GM12864 (cell line): ENCODE measurements at regions not wholly inside any gene's neighbourhood (a gene's known extent, or its start where the extent isn't known, plus 50 kb on each side); places are given as distances from the start of the nearest gene placed in this dataset.

Experiments
- DNase-seq: peaks from one replicate; pipeline ENCODE4 v3.0.0-alpha.2; 2011; ENCODE audit warnings: low read depth
- H3K4me3 ChIP-seq: 2 replicates; pipeline ENCODE4 v1.5.1; 2011; ENCODE audit warnings: mild to moderate bottlenecking, low read depth, low read length, control low read depth
- TF ChIP-seq, protein P1 (sequence below): IDR thresholded peaks from 2 replicates; pipeline ENCODE4 v1.5.1; 2011; ENCODE audit warnings: low read depth, mild to moderate bottlenecking, moderate library complexity, low read length, control low read depth, inconsistent platforms; ENCODE audit errors: missing control alignments

DNA sequence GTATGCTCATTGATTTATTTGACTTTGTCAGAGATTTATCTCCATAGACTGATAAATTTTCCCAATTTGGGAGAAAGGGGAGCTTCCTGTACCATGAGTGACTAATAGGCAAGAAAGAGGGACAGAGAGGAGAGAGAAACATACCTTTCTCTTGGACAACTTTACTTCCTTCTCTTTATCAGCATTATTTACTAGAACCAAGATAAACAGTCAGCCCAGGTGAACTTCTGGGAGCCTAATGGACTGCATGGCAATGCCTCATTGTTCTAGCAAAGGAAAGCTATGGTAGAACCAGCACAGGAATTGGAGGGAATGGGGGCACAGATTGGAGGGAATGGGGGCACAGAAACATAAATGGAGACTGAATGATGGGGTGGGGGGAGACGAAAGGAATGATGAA lies 63.4 kb upstream of the STXBP6 start:
- TF ChIP-seq, protein P1, sequence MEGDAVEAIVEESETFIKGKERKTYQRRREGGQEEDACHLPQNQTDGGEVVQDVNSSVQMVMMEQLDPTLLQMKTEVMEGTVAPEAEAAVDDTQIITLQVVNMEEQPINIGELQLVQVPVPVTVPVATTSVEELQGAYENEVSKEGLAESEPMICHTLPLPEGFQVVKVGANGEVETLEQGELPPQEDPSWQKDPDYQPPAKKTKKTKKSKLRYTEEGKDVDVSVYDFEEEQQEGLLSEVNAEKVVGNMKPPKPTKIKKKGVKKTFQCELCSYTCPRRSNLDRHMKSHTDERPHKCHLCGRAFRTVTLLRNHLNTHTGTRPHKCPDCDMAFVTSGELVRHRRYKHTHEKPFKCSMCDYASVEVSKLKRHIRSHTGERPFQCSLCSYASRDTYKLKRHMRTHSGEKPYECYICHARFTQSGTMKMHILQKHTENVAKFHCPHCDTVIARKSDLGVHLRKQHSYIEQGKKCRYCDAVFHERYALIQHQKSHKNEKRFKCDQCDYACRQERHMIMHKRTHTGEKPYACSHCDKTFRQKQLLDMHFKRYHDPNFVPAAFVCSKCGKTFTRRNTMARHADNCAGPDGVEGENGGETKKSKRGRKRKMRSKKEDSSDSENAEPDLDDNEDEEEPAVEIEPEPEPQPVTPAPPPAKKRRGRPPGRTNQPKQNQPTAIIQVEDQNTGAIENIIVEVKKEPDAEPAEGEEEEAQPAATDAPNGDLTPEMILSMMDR = no peak
- no peak for DNase-seq

DNA sequence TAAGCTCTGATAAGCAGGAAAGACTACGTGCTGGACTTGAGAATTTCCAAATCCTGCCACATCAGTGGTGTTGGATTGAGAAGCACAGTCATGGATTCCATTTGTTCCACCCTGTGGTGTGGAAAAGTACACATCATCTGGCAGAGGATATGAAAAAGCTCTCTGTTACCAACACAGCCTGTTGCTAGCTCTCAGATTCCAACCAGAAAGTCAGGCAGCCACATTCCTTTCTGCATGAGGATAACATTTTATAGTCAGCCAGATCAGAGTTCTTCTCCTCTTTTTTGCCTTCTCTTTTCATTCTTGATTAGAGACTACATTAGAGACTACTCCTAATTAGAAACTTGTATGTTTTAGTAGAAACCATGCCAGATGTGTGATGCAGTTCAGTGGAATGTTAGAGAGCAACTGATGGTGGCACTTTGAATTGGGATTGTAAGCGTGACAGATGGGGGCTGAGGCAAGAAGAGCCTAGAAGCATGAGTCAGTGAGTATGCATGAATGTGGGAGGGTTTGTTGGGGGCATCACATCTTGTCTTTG lies 61.2 kb upstream of the STXBP6 start:
- DNase-seq = no peak
- no peak overlapping the region for H3K4me3 ChIP-seq
- TF ChIP-seq, protein P1 = no peak

More for the DNA sequence above, 63.4 kb upstream of the STXBP6 start:
- H3K4me3 ChIP-seq = no peak overlapping the region

DNA sequence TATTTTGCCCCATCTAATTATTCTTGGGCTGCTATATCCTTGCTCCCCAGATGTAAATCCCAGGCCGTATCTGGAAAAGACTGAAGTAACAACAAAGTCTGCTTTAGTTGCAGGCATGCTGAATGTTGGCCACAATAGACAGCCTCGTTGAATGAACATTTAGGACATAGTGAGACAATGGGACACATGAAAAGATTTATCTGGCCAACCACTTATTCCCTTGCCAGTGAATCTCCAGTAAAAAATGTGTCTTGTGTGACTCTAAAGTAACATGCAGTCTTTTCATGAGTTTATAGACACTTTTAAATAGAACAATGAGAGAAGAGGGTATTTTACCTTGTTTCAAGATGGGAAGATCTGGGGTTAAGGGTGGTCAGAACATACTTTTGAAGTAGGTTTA lies 60.2 kb upstream of the STXBP6 start:
- no peak overlapping the region for H3K4me3 ChIP-seq
- DNase-seq = no peak

DNA sequence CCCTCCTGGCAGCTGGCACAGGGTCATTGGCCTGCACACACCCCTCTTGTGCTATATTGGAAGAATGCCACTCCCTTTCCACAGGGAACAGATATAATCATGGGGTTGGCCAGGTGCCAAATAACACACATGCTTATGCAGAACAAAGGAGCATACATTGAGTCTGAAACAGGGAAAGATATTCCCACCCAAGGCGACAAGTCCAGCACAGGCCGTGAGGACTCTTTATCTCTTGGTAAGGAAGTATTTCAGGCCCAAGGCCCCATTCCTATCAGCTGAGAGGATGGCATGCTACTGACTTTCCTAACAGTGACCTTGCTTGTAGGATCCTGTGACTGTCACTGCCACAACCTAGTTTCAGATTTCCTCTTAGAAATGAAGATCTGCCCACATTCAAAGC lies 59.0 kb upstream of the STXBP6 start:
- TF ChIP-seq, protein P1 = no peak
- no peak for DNase-seq

More for the DNA sequence above, 60.2 kb upstream of the STXBP6 start:
- TF ChIP-seq, protein P1 = no peak

DNA sequence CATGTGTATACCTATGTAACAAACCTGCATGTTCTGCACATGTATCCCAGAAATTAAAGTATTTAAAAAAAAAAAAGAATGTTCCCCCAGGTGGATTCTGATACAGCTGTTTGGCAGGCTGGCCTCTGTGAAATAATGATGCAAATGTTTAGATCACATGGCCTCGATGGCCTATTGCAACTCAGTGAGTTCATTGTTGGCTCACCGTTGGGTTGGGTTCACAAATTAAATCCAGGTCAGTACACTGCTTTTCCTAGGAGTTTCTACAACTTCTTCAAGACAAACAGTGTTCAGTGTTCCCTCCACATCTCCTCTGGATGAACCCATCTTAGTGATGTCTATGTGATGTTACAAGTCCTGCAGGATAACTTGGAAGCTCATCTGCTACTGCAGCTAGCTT lies 58.3 kb upstream of the STXBP6 start:
- TF ChIP-seq, protein P1 = no peak
- DNase-seq = no peak
- no peak overlapping the region for H3K4me3 ChIP-seq

More for the DNA sequence above, 59.0 kb upstream of the STXBP6 start:
- H3K4me3 ChIP-seq = no peak overlapping the region

DNA sequence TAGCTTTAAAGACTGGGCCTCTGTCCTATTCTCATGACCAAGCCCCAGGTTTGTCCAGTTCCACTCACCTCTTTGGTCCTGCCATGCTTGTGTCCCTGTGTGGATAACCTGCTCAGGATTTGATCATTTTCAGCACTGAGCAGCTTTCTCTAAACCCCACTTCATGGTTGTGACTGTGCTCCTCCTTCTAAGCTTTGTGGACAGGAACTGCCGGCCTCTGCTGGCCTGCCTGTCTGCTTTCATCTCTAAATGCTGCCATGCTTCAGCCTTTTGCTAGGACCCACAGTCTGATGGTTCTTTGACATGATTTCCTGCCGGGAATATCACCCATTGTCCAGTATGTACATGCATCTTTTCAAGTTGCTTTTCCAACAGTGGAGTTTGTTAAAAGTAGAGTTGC lies 53.9 kb upstream of the STXBP6 start:
- TF ChIP-seq, protein P1 = no peak
- no peak for DNase-seq
- no peak overlapping the region for H3K4me3 ChIP-seq

DNA sequence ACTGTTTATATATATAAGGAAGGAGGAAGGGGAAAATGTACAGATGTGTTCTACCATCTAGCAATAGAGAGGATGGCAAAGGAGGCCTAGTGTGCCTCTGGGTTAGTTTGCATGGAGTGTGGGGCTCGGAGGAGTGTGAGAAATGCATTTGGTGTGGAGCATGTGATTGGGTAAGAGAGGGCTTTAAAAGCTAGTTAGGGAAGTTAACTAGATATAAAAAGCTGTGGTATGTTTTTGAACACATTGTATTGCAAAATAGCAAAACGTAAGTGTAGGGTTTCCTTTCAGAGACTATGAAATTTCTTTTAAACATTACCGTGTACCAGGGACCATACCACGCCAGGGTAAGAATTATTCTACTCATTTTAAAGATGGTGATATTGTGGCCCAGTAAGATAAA lies 53.3 kb upstream of the STXBP6 start:
- H3K4me3 ChIP-seq = no peak overlapping the region
- TF ChIP-seq, protein P1 = no peak
- no peak for DNase-seq
